ENCODE measurements at regions not wholly inside any gene's neighbourhood (a gene's known extent, or its start where the extent isn't known, plus 50 kb on each side); places are given as distances from the start of the nearest gene placed in this dataset.
"Not testable (repeated sequence)": the region's sequence is repeated elsewhere in the genome, so short reads cannot be mapped to it uniquely, and the experiment has no call there.

- H3K4me3 ChIP-seq (ENCODE audit: low read depth, low read length), result no peak overlapping the region
- no peak for DNase-seq (ENCODE audit: low read depth)
These were observed 446.0 kb downstream of the EFNB2 start for GRCh38 chr13:106089261-106089980.

- no peak overlapping the region for H3K4me3 ChIP-seq (ENCODE audit: low read depth, low read length)
- peak; percentile 56 for DNase-seq (ENCODE audit: low read depth)
These were observed 447.4 kb downstream of the EFNB2 start for GRCh38 chr13:106088085-106088484.

GRCh38 chr13:106087201-106087600, 448.3 kb downstream of the EFNB2 start:
- no peak overlapping the region for H3K4me3 ChIP-seq (ENCODE audit: low read depth, low read length)
- no peak for DNase-seq (ENCODE audit: low read depth)

GRCh38 chr13:106083620-106084350, 451.7 kb downstream of the EFNB2 start:
- H3K4me3 ChIP-seq (ENCODE audit: low read depth, low read length), result no peak overlapping the region
- DNase-seq (ENCODE audit: low read depth), result no peak

GRCh38 chr13:106081221-106081620, 454.2 kb downstream of the EFNB2 start:
- not testable (repeated sequence) for DNase-seq (ENCODE audit: low read depth); H3K4me3 ChIP-seq (ENCODE audit: low read depth, low read length)

GRCh38 chr13:106078191-106078590, 457.3 kb downstream of the EFNB2 start:
- H3K4me3 ChIP-seq (ENCODE audit: low read depth, low read length), result no peak overlapping the region
- no peak for DNase-seq (ENCODE audit: low read depth)

GRCh38 chr13:106077017-106077416, 458.4 kb downstream of the EFNB2 start:
- DNase-seq (ENCODE audit: low read depth), result no peak
- no peak overlapping the region for H3K4me3 ChIP-seq (ENCODE audit: low read depth, low read length)

- no peak overlapping the region for H3K4me3 ChIP-seq (ENCODE audit: low read depth, low read length)
- no peak for DNase-seq (ENCODE audit: low read depth)
These were observed 463.4 kb downstream of the EFNB2 start for GRCh38 chr13:106072014-106072413.

GRCh38 chr13:106063591-106064313, 471.7 kb downstream of the EFNB2 start:
- no peak overlapping the region for H3K4me3 ChIP-seq (ENCODE audit: low read depth, low read length)
- DNase-seq (ENCODE audit: low read depth), result peak; percentile 25

GRCh38 chr13:106061781-106062180, 473.7 kb downstream of the EFNB2 start:
- DNase-seq (ENCODE audit: low read depth), result no peak
- no peak overlapping the region for H3K4me3 ChIP-seq (ENCODE audit: low read depth, low read length)

GRCh38 chr13:106056851-106057250, 478.6 kb downstream of the EFNB2 start:
- no peak overlapping the region for H3K4me3 ChIP-seq (ENCODE audit: low read depth, low read length)
- DNase-seq (ENCODE audit: low read depth), result no peak

GRCh38 chr13:106052200-106052767, 483.2 kb downstream of the EFNB2 start:
- no peak overlapping the region for H3K4me3 ChIP-seq (ENCODE audit: low read depth, low read length)
- peak; percentile 33 for DNase-seq (ENCODE audit: low read depth)

- no peak overlapping the region for H3K4me3 ChIP-seq (ENCODE audit: low read depth, low read length)
- no peak for DNase-seq (ENCODE audit: low read depth)
These were observed 486.3 kb downstream of the EFNB2 start for GRCh38 chr13:106049171-106049570.

GRCh38 chr13:106048386-106048785, 487.1 kb downstream of the EFNB2 start:
- H3K4me3 ChIP-seq (ENCODE audit: low read depth, low read length), result no peak overlapping the region
- no peak for DNase-seq (ENCODE audit: low read depth)

GRCh38 chr13:106047859-106048258, 487.6 kb downstream of the EFNB2 start:
- no peak overlapping the region for H3K4me3 ChIP-seq (ENCODE audit: low read depth, low read length)
- DNase-seq (ENCODE audit: low read depth), result no peak

GRCh38 chr13:106042996-106043581, 492.4 kb downstream of the EFNB2 start:
- H3K4me3 ChIP-seq (ENCODE audit: low read depth, low read length), result no peak overlapping the region
- no peak for DNase-seq (ENCODE audit: low read depth)

GRCh38 chr13:106041445-106041844, 494.0 kb downstream of the EFNB2 start:
- no peak overlapping the region for H3K4me3 ChIP-seq (ENCODE audit: low read depth, low read length)
- no peak for DNase-seq (ENCODE audit: low read depth)

GRCh38 chr13:106038752-106039151, 496.7 kb downstream of the EFNB2 start:
- no peak overlapping the region for H3K4me3 ChIP-seq (ENCODE audit: low read depth, low read length)
- DNase-seq (ENCODE audit: low read depth), result peak; percentile 84

GRCh38 chr13:106036870-106037269, 498.6 kb downstream of the EFNB2 start:
- DNase-seq (ENCODE audit: low read depth), result no peak
- no peak overlapping the region for H3K4me3 ChIP-seq (ENCODE audit: low read depth, low read length)

- peak; percentile 18 for DNase-seq (ENCODE audit: low read depth)
- no peak overlapping the region for H3K4me3 ChIP-seq (ENCODE audit: low read depth, low read length)
These were observed 501.3 kb downstream of the EFNB2 start for GRCh38 chr13:106034201-106034600.

Data from skeletal muscle cell (primary cell).